GM18502 (cell line): ENCODE measurements at regions not wholly inside any gene's neighbourhood (a gene's known extent, or its start where the extent isn't known, plus 50 kb on each side); places are given as distances from the start of the nearest gene placed in this dataset.

Experiments used
- ATAC-seq: cut with Tn5 transposase; IDR thresholded peaks from one replicate; pipeline ENCODE4 v1.9.1; 2021; ENCODE audit warnings: mild to moderate bottlenecking; ENCODE audit not compliant: unreplicated experiment, poor library complexity

DNA sequence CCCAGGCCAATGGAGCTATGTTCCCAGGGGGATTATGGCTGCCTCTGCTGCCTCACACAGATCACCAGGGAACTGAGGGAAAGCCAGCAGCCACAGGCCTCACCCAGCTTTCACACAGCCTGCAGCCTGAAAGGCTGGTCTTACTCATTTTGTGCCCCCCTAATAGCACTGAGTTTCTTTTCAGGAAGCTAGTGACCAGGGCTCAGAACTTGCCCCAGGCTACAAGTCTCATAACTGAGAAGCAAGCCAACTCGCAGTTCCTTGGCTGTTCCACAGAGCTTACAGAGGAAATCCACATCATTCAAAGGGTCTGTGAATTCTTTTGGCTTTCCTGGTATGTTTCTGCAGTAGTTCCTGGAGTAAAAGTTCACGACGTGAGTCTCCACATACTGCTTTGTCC lies 524.8 kb upstream of the GJE1 start:
- ATAC-seq: no peak

GRCh38 chr6:141598487-141598886 lies 534.2 kb upstream of the GJE1 start:
- no peak for ATAC-seq

GRCh38 chr6:141594874-141595273 lies 537.9 kb upstream of the GJE1 start:
- no peak for ATAC-seq

DNA sequence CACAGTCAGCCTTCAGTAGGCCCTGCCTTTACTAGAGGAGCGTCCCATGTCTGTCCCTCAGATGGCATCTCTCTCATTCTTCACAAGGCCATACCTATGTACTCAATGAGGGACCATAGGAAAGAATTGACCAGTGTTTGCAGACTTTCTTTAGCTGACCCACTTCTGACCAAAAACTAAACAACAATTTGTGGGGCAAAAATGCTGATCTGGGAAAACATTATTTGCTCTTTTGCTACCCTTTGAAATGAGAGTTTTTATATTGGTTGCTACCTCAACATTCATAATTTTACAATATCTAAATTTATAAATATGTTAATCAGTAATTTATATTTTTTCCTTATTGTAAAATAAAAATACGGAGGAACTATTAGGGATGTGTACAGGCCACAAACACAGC lies 539.4 kb upstream of the GJE1 start:
- no peak for ATAC-seq

GRCh38 chr6:141587482-141588266 lies 545.1 kb upstream of the GJE1 start:
- ATAC-seq: no peak

- no peak for ATAC-seq
Observed at GRCh38 chr6:141580988-141581552, 551.7 kb upstream of the GJE1 start.

- ATAC-seq: no peak
Observed at GRCh38 chr6:141580131-141580530, 552.6 kb upstream of the GJE1 start.

DNA sequence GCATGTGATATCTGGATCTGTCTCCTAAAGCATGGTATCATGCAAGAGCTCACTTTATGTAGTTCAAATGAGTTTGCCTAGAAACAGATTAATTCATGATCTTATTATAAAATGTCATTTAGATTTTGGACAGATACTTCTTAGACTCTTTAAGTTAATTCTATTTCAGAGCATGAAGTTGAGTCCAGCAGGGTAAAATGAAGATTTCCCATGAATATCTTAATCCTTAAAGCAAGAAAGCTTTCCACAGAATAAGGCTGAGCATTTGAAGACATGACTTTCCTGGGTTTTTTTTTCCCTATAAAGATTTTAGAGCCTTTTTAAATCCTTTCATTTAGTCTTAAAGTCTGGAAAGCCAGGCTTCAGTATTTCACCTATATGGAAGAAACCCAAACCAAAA lies 556.0 kb upstream of the GJE1 start:
- no peak for ATAC-seq

DNA sequence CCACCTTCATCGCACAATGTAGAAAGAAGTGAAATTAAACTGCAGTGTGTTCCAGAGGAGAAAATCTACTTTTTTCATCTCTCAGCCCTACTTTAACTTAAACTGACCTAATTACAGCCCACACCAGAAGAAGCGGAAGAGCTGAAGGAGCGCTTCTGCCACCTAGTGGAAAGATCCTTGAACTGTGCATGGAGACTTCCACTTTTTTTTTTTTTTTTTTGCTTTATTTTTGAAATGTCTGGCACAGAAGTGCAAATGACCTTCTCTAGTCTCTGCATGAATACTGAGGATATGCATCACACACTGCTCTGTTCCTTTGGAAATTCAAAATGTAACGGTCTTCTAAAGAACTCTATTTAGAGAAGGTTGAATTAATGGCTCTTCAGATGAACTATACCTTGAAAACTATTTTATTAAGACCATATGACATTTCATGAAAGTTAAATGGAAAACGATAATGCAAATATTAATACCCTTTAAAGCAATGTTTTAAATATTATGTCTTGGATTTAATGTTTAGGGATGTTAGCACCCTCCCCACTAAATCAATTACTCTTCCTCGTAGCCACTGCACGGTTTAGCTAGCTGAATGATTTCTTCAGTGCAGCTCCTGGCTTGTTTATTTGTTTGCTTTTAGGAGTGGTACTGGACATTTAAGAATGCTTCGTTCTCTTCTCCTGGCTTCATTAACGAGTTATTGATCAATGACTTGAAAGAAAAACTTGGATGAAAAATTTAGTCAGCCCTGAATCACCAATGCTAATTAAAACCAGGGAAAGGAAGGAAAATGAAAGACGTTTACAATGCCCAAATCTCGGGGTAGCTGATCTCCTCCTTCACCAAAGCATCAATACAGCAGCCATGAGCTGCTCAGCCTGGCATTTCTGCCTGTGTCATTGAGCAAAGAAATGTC lies 569.6 kb upstream of the GJE1 start:
- peak; percentile 90 for ATAC-seq

DNA sequence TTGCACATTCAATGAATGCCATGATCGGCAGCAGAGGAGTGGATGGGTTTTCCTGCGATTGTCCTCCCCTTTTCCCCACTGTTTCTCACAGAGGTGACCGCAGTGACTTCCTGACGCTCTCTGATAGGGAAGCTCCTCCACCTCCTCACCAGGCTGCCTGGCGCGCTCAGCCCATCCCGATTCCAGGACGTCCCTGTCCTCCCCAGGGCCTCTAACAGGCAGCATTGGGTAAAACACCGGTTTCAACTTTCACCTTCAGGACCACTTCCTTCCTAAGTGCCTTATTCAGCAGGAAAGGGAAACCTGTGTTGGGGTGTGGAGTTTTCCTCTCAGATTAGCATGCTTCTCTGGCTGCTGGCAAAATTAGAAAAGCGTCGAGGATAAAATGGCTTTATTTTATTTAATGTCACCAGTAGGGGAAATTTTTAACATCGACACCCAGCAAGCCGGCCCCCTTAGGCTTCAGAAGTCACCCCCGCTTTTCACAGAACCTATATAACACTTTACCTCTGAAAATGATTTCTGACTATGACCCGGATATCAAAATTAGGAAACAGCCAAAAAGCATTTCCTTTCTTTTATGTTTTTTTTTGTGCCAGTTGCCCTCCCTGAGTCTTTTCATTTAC lies 570.4 kb upstream of the GJE1 start:
- ATAC-seq: peak; percentile 40

DNA sequence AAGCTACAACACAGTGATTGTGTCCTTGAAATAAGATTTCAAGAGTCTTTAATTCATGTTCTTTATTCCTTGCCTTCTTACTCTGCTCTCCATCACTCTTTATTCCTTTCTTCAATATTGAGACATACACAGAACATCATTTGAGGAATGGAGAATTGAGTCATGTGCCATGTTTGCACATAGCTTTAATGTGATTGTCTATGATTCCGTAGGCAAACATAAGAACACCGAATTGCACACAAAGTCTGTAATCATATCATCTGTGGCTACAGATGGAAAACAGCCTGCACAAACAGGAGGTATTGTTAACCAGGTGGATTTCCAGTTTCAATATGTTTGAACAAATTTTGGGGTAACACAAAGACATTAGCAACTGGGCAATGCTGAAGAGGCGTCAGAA lies 571.6 kb upstream of the GJE1 start:
- no peak for ATAC-seq

DNA sequence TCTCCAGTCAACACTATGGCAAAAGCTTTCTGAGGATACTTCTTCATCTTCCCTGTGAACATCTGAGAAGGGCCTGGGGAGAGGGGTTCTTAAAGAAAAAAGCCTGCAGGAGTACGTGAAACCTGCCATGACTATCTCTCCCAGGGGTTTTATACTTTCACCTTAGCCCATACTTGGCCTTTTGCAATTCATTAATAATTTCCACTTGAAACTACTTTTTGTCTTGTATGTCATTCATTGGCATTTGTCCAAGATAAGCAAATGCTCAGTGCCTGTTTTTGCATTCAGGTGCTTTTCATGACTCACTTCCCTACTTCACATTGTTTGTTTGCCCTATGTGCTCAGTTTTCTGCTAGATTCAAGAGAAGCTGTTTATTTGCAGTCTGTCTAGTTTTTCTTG lies 580.3 kb upstream of the GJE1 start:
- ATAC-seq: peak; percentile 68

DNA sequence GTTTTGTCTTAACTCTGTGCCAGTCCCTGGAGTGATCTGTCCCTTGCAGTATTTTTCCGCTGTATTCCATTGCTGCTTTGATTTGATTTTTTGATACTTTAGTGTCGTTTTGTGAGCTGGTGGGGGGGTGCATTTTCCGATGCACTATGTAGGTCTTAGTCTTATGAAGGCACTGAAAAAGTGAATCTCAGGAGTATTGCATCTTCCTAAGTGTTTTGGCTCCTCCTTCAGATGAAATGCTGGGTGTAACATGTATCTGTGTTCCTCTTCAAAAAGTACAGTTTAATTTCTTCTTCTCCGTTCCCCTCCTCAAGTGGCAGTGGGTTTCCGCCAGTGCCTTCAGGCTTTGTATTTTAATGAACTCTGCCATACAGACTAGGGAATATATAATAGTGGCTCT lies 580.7 kb upstream of the GJE1 start:
- ATAC-seq: no peak

GRCh38 chr6:141551318-141551717 lies 581.4 kb upstream of the GJE1 start:
- no peak for ATAC-seq

- no peak for ATAC-seq
Observed at GRCh38 chr6:141550471-141550870, 582.3 kb upstream of the GJE1 start.

DNA sequence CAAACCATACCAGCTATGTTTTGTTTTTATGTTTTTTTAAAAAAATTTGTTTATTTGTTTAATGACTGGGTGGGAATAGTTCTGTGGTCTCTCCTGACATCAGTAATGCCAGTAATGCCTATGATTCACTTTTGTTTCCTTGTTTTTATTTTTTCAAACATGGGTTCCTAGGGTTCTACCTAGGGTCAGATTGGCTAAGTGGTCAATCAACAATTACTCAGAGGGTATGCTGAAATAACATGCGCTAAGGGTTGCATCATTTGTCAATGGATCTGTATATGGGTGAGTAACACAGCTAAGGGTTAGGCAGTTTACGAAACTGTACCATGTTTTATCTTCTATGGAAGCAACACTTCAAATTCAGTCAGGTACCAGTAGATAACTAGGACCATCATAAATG lies 583.8 kb upstream of the GJE1 start:
- no peak for ATAC-seq

GRCh38 chr6:141541581-141542324 lies 591.0 kb upstream of the GJE1 start:
- no peak for ATAC-seq

- no peak for ATAC-seq
Observed at GRCh38 chr6:141540207-141540606, 592.5 kb upstream of the GJE1 start.

DNA sequence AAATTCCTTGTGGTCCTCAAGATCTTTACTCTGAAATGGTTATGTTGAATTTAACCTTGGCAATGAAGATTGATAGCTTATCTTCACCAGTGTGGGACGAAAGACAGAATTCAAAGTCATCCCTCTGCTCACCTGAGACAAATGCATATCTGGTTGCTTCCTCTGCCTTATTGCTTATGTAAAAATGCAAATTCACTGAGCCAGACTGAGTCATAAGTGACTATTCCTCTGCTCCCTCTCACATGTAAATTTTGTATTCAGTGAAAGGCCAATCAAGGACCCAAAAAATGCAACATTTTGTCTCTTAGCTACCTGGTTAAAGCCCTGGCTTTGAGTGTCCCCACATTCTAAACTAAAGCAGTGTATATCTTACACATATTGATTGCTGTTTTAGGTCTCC lies 593.1 kb upstream of the GJE1 start:
- no peak for ATAC-seq

DNA sequence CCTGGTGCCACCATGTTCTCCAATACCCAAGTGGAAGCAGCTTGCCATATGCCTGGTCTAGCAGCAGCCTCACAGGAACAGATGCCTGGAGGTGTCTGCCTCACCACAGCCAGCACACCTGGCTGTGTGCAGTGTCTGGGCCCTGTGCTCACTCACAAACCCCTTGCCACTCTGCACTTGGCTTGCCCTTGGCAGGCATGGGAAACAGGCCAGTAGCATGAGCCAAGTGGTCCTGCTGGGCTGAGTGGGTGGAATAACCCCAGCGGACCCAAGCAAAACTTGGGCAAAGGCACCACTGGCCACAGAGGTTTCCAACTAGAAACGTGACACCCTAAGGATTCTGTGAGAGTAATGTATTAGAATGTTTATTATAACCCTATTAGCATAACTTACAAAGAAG lies 600.5 kb upstream of the GJE1 start:
- ATAC-seq: no peak
